T-helper 1 cell treated with Interleukin-12 subunit alpha and Interleukin-12 subunit beta and Interleukin-4 antibody, amounts not matched to agents 30 μg/mL and 1 μg/mL, for 36 hours (primary cell): ENCODE measurements at regions not wholly inside any gene's neighbourhood (a gene's known extent, or its start where the extent isn't known, plus 50 kb on each side); places are given as distances from the start of the nearest gene placed in this dataset.

Experiments used
- H3K27ac Mint-ChIP-seq: one replicate; pipeline ENCODE4 v1.8.0; 2021; ENCODE audit warnings: mild to moderate bottlenecking, mixed read lengths
- H3K27me3 Mint-ChIP-seq: one replicate; pipeline ENCODE4 v1.8.0; 2021; ENCODE audit warnings: low read depth, mixed read lengths
- H3K36me3 Mint-ChIP-seq: one replicate; pipeline ENCODE4 v1.8.0; 2021; ENCODE audit warnings: low read depth, mixed read lengths
- H3K4me1 Mint-ChIP-seq: one replicate; pipeline ENCODE4 v1.8.0; 2021; ENCODE audit warnings: low read depth, mixed read lengths
- H3K4me3 Mint-ChIP-seq: one replicate; pipeline ENCODE4 v1.8.0; 2021; ENCODE audit warnings: mild to moderate bottlenecking, moderate library complexity, mixed read lengths
- H3K9me3 Mint-ChIP-seq: one replicate; pipeline ENCODE4 v1.8.0; 2021; ENCODE audit warnings: mixed read lengths

DNA sequence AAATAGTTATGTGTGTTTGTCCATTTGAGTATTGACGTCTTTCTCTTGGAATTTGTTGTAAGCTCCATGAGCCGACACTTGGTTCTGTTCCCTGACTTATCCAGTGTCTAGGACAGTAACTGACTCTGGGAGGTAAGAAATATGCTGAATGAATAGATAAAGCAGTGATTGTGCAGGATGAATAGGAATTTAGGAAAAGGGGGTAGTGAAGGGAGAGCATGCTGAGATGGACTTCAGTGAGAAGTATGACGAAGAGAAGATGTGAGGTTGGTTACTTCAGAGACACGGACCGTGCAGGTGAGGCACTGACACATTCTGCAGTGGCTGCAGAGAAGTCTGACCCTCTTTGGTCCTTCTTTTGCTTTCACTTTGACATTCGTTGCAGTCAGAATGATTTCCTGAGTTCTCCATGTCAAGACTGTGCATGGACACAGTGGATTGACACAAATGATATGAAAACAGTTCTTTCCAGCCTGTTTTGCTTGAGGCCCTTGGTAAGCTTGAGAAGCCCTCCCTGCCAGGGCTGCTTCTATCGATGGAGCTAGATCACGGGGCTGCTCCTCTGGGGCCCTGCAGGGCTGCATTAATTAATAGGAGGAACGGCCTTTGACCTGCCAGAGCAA lies 261.5 kb upstream of the SORCS1 start:
- no peak overlapping the region for H3K27ac Mint-ChIP-seq

DNA sequence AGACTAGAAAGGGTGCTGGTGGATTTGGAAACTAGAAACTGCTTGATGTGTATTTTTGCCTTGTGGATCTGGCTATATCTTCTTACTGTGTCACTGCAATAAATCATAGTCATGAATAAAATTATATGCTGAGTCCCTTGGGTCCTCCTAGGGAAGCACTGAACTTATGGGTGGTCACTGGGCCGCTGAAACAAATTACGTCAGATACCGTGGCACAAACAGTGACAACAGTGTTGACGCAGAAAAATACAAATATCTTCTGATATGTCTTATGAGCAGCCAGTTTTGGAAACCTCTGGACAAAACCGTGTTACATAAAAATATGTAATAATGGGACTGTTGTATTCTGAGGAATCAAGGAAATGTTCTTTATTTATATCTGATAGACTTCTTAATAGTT lies 260.1 kb upstream of the SORCS1 start:
- Mint-ChIP-seq H3K4me1 (no peaks in the 10 kb centered on the region), H3K36me3 (no peaks in the 10 kb centered on the region), H3K4me3 (no peak overlapping the region), H3K27ac (no peak overlapping the region), H3K27me3 (no peaks in the 10 kb centered on the region), H3K9me3 (peaks cover 15% of the 10 kb centered on the region)

More for the DNA sequence above, 261.5 kb upstream of the SORCS1 start:
- Mint-ChIP-seq H3K4me3 (no peak overlapping the region), H3K4me1 (no peaks in the 10 kb centered on the region), H3K9me3 (peaks cover 15% of the 10 kb centered on the region), H3K36me3 (no peaks in the 10 kb centered on the region), H3K27me3 (no peaks in the 10 kb centered on the region)

GRCh38 chr10:107423903-107424302 lies 259.4 kb upstream of the SORCS1 start:
- no peaks in the 10 kb centered on the region for H3K4me1 Mint-ChIP-seq
- no peak overlapping the region for H3K27ac Mint-ChIP-seq
- H3K27me3 Mint-ChIP-seq: no peaks in the 10 kb centered on the region
- H3K4me3 Mint-ChIP-seq: no peak overlapping the region
- no peaks in the 10 kb centered on the region for H3K36me3 Mint-ChIP-seq
- H3K9me3 Mint-ChIP-seq: peaks cover 15% of the 10 kb centered on the region

- Mint-ChIP-seq H3K9me3 (peaks cover 12% of the 10 kb centered on the region), H3K4me3 (no peak overlapping the region), H3K4me1 (no peaks in the 10 kb centered on the region), H3K36me3 (no peaks in the 10 kb centered on the region), H3K27me3 (no peaks in the 10 kb centered on the region), H3K27ac (no peak overlapping the region)
Observed at GRCh38 chr10:107422681-107423080, 258.2 kb upstream of the SORCS1 start.

GRCh38 chr10:107420196-107420595 lies 255.7 kb upstream of the SORCS1 start:
- Mint-ChIP-seq H3K27ac (no peak overlapping the region), H3K4me3 (no peak overlapping the region), H3K4me1 (no peaks in the 10 kb centered on the region), H3K36me3 (no peaks in the 10 kb centered on the region), H3K9me3 (peaks cover 4% of the 10 kb centered on the region), H3K27me3 (no peaks in the 10 kb centered on the region)

- H3K4me1 Mint-ChIP-seq: no peaks in the 10 kb centered on the region
- no peaks in the 10 kb centered on the region for H3K36me3 Mint-ChIP-seq
- H3K27ac Mint-ChIP-seq: no peak overlapping the region
- no peaks in the 10 kb centered on the region for H3K9me3 Mint-ChIP-seq
- H3K27me3 Mint-ChIP-seq: no peaks in the 10 kb centered on the region
- H3K4me3 Mint-ChIP-seq: no peak overlapping the region
Observed at GRCh38 chr10:107418085-107418806, 253.7 kb upstream of the SORCS1 start.

GRCh38 chr10:107417446-107417845 lies 252.9 kb upstream of the SORCS1 start:
- Mint-ChIP-seq H3K4me1 (no peaks in the 10 kb centered on the region), H3K9me3 (no peaks in the 10 kb centered on the region), H3K36me3 (no peaks in the 10 kb centered on the region), H3K27ac (no peak overlapping the region), H3K4me3 (no peak overlapping the region), H3K27me3 (no peaks in the 10 kb centered on the region)

GRCh38 chr10:107415446-107415845 lies 250.9 kb upstream of the SORCS1 start:
- Mint-ChIP-seq H3K9me3 (no peaks in the 10 kb centered on the region), H3K27ac (no peak overlapping the region), H3K27me3 (no peaks in the 10 kb centered on the region), H3K36me3 (no peaks in the 10 kb centered on the region), H3K4me3 (no peak overlapping the region), H3K4me1 (no peaks in the 10 kb centered on the region)

GRCh38 chr10:107413971-107414370 lies 249.5 kb upstream of the SORCS1 start:
- H3K9me3 Mint-ChIP-seq: no peaks in the 10 kb centered on the region
- no peaks in the 10 kb centered on the region for H3K36me3 Mint-ChIP-seq
- H3K27me3 Mint-ChIP-seq: no peaks in the 10 kb centered on the region
- H3K27ac Mint-ChIP-seq: no peak overlapping the region
- no peaks in the 10 kb centered on the region for H3K4me1 Mint-ChIP-seq
- no peak overlapping the region for H3K4me3 Mint-ChIP-seq

DNA sequence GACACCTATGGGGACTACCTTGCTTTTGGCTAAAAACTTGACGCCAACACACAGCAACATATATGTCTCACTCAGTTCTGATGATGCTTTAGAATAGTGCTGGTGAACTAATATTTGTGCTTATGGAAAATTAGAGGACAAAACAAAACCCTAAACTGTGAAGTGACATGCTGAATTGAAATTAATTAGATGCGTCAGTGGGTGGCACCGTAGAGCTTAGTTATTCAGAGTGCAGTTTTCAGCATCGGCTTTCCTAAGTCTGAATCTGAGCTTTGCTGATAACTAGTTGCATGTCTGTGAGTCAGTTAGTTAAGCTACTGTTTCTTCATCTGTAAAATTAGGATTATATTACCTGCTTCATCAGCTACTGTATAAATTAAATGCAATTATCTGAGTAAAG lies 245.0 kb upstream of the SORCS1 start:
- no peaks in the 10 kb centered on the region for H3K27me3 Mint-ChIP-seq
- H3K36me3 Mint-ChIP-seq: no peaks in the 10 kb centered on the region
- no peaks in the 10 kb centered on the region for H3K9me3 Mint-ChIP-seq
- no peak overlapping the region for H3K27ac Mint-ChIP-seq
- H3K4me1 Mint-ChIP-seq: no peaks in the 10 kb centered on the region
- no peak overlapping the region for H3K4me3 Mint-ChIP-seq

GRCh38 chr10:107398115-107398514 lies 233.6 kb upstream of the SORCS1 start:
- no peaks in the 10 kb centered on the region for H3K36me3 Mint-ChIP-seq
- no peaks in the 10 kb centered on the region for H3K4me1 Mint-ChIP-seq
- no peak overlapping the region for H3K4me3 Mint-ChIP-seq
- no peaks in the 10 kb centered on the region for H3K27me3 Mint-ChIP-seq
- H3K27ac Mint-ChIP-seq: no peak overlapping the region
- peaks cover 13% of the 10 kb centered on the region for H3K9me3 Mint-ChIP-seq

DNA sequence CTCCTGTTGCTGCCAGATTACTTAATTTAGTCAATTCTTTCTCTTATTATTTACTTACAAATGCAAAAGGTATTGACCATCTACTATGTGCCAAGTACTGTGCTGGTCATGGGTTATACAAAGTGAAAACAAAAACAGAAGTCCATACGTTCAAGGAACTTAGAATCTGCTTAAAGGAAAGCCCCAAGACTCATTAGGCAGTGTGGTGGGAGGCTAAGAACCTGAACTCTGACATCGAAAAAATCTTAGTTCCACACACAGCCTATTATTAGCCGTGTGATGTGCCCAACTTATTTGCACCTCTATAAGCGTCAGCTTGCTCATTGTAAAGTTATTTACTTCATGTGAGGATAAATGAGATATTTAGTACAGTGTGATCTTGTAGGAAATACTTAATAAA lies 227.4 kb upstream of the SORCS1 start:
- peaks cover 18% of the 10 kb centered on the region for H3K9me3 Mint-ChIP-seq
- H3K27ac Mint-ChIP-seq: no peak overlapping the region
- no peaks in the 10 kb centered on the region for H3K4me1 Mint-ChIP-seq
- H3K36me3 Mint-ChIP-seq: no peaks in the 10 kb centered on the region
- no peak overlapping the region for H3K4me3 Mint-ChIP-seq
- no peaks in the 10 kb centered on the region for H3K27me3 Mint-ChIP-seq

- Mint-ChIP-seq H3K9me3 (peaks cover 13% of the 10 kb centered on the region), H3K27ac (no peak overlapping the region), H3K4me1 (no peaks in the 10 kb centered on the region), H3K36me3 (no peaks in the 10 kb centered on the region), H3K4me3 (no peak overlapping the region), H3K27me3 (no peaks in the 10 kb centered on the region)
Observed at GRCh38 chr10:107390563-107390962, 226.1 kb upstream of the SORCS1 start.

GRCh38 chr10:107383357-107383756 lies 218.9 kb upstream of the SORCS1 start:
- Mint-ChIP-seq H3K27ac (no peak overlapping the region), H3K27me3 (no peaks in the 10 kb centered on the region), H3K36me3 (no peaks in the 10 kb centered on the region), H3K4me1 (no peaks in the 10 kb centered on the region), H3K4me3 (no peak overlapping the region), H3K9me3 (peaks cover 5% of the 10 kb centered on the region)

DNA sequence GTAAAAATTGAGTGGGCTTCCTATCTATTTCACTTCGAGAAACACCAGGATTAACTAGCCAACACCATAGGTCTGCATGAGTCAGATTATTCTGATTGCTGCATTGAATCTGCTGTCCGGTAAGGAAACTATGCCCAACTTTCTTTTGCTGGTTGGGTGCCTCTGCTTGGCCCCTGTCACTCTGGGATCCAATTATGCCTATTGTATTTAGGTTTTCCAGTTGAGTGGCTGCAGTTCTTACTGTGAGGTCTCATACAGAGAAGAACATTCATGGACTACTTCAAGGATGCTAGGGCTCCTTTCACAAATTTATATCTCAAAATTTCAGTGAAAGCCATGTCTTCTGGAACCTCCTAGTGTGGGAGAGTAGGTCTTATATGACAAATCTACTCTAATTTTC lies 215.1 kb upstream of the SORCS1 start:
- Mint-ChIP-seq H3K27ac (no peak overlapping the region), H3K4me3 (no peak overlapping the region), H3K36me3 (no peaks in the 10 kb centered on the region), H3K4me1 (no peaks in the 10 kb centered on the region), H3K9me3 (no peaks in the 10 kb centered on the region), H3K27me3 (no peaks in the 10 kb centered on the region)
